ENCODE measurements at regions not wholly inside any gene's neighbourhood (a gene's known extent, or its start where the extent isn't known, plus 50 kb on each side); places are given as distances from the start of the nearest gene placed in this dataset.

DNA sequence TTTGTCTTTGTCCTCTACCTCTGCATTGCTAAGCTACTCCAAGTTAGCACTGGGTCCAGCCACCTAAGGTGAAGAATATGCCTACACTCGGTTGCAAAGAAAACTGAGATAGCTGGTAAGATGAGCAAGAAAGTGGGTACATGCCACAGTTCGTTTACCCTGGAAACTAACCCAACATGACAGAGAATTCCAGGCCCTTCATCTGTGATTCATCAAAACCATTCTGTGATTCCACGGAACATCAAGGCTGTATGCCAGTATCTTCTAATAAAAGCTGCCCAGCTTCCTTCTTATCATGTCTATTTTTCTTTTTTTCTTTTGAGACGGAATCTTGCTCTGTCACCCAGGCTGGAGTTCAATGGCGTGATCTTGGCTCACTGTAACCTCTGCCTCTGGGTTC is 58.7 kb upstream of the SPANXC start:
- no peak for TF ChIP-seq CREB1 (IDR thresholded peaks at IDR 0.05; ENCODE audit: low read depth)
- TF ChIP-seq NFIC (IDR thresholded peaks at IDR 0.05) = no peak
- no peak for TF ChIP-seq FOXM1 (IDR thresholded peaks at IDR 0.05; ENCODE audit: borderline replicate concordance, low read depth)
- TF ChIP-seq RAD21 (IDR thresholded peaks at IDR 0.05; ENCODE audit: low read depth) = no peak
- TF ChIP-seq, protein P1, sequence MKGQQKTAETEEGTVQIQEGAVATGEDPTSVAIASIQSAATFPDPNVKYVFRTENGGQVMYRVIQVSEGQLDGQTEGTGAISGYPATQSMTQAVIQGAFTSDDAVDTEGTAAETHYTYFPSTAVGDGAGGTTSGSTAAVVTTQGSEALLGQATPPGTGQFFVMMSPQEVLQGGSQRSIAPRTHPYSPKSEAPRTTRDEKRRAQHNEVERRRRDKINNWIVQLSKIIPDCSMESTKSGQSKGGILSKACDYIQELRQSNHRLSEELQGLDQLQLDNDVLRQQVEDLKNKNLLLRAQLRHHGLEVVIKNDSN (IDR thresholded peaks at IDR 0.05) = no peak
- no peak for TF ChIP-seq EGR1 (IDR thresholded peaks at IDR 0.05)
- TF ChIP-seq YY1 (IDR thresholded peaks at IDR 0.05; ENCODE audit: low read depth) = no peak
- TF ChIP-seq, protein P2, sequence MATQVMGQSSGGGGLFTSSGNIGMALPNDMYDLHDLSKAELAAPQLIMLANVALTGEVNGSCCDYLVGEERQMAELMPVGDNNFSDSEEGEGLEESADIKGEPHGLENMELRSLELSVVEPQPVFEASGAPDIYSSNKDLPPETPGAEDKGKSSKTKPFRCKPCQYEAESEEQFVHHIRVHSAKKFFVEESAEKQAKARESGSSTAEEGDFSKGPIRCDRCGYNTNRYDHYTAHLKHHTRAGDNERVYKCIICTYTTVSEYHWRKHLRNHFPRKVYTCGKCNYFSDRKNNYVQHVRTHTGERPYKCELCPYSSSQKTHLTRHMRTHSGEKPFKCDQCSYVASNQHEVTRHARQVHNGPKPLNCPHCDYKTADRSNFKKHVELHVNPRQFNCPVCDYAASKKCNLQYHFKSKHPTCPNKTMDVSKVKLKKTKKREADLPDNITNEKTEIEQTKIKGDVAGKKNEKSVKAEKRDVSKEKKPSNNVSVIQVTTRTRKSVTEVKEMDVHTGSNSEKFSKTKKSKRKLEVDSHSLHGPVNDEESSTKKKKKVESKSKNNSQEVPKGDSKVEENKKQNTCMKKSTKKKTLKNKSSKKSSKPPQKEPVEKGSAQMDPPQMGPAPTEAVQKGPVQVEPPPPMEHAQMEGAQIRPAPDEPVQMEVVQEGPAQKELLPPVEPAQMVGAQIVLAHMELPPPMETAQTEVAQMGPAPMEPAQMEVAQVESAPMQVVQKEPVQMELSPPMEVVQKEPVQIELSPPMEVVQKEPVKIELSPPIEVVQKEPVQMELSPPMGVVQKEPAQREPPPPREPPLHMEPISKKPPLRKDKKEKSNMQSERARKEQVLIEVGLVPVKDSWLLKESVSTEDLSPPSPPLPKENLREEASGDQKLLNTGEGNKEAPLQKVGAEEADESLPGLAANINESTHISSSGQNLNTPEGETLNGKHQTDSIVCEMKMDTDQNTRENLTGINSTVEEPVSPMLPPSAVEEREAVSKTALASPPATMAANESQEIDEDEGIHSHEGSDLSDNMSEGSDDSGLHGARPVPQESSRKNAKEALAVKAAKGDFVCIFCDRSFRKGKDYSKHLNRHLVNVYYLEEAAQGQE (IDR thresholded peaks at IDR 0.05; ENCODE audit: low read depth) = no peak
